CD14-positive monocyte (primary cell): ENCODE measurements at regions not wholly inside any gene's neighbourhood (a gene's known extent, or its start where the extent isn't known, plus 50 kb on each side); places are given as distances from the start of the nearest gene placed in this dataset.

ENCODE experiments used
- DNase-seq, 3 donors: peaks; one replicate each; pipeline ENCODE4 v3.0.0-alpha.2; 2011 to 2022
- H2AFZ ChIP-seq: 2 replicates; pipeline ENCODE4 v1.6.0; 2012; ENCODE audit warnings: mild to moderate bottlenecking, low read depth, low read length, inconsistent platforms; ENCODE audit not compliant: insufficient read depth, poor library complexity, severe bottlenecking
- H3K27ac ChIP-seq, 2 donors: 1 replicate in 1 of 2; 2 replicates in 1 of 2; pipeline ENCODE4 v1.5.1; 2012 to 2013; ENCODE audit warnings: low read length in 2 of 2, control low read depth in 1 of 2, inconsistent platforms in 1 of 2, low read depth in 1 of 2, mild to moderate bottlenecking in 1 of 2
- H3K27me3 ChIP-seq, 2 donors: one replicate each; pipeline versions ENCODE4 v1.6.0 to v1.6.1; 2011 to 2013; ENCODE audit warnings: low read length in 2 of 2; ENCODE audit not compliant: control insufficient read depth in 2 of 2, insufficient read depth in 2 of 2
- H3K36me3 ChIP-seq, 2 donors: replicated peaks in 1 of 2; 1 replicate in 1 of 2; 2 replicates in 1 of 2; pipeline versions ENCODE4 v1.5.1 to v1.6.1; 2012 to 2013; ENCODE audit warnings: low read length in 2 of 2, control low read depth in 1 of 2, inconsistent platforms in 1 of 2, mild to moderate bottlenecking in 1 of 2; ENCODE audit not compliant: insufficient read depth in 2 of 2, control insufficient read depth in 1 of 2
- H3K4me1 ChIP-seq, 2 donors: 1 replicate in 1 of 2; 2 replicates in 1 of 2; pipeline versions ENCODE4 v1.5.1 to v1.6.1; 2012 to 2013; ENCODE audit warnings: low read length in 2 of 2, control low read depth in 1 of 2, inconsistent platforms in 1 of 2, mild to moderate bottlenecking in 1 of 2, moderate library complexity in 1 of 2; ENCODE audit not compliant: insufficient read depth in 2 of 2, control insufficient read depth in 1 of 2
- H3K4me2 ChIP-seq: replicated peaks from 2 replicates; pipeline ENCODE3; 2012; ENCODE audit warnings: low read length, moderate library complexity, mild to moderate bottlenecking; ENCODE audit not compliant: poor library complexity, severe bottlenecking; ENCODE audit errors: extremely low read depth
- H3K4me3 ChIP-seq, 3 experiments: fragments of 200-600 bp in 1 of 3; sonication (generic) in 1 of 3; replicated peaks in 1 of 3; 1 replicate in 2 of 3; 2 replicates in 1 of 3; pipeline ENCODE4 v1.5.1; 2011 to 2013; ENCODE audit warnings: low read length in 3 of 3, mild to moderate bottlenecking in 3 of 3, control low read depth in 2 of 3, low read depth in 2 of 3, inconsistent platforms in 1 of 3, moderate library complexity in 1 of 3
- H3K79me2 ChIP-seq: 2 replicates; pipeline ENCODE4 v1.6.0; 2012; ENCODE audit warnings: mild to moderate bottlenecking, control low read depth, inconsistent platforms, low read length, moderate library complexity; ENCODE audit not compliant: insufficient read depth
- H3K9ac ChIP-seq: 2 replicates; pipeline ENCODE4 v1.6.0; 2017; ENCODE audit warnings: low read length, mild to moderate bottlenecking; ENCODE audit not compliant: insufficient read depth, poor library complexity, severe bottlenecking
- H3K9me3 ChIP-seq, 2 donors: replicated peaks in 1 of 2; 1 replicate in 1 of 2; 2 replicates in 1 of 2; pipeline versions ENCODE4 v1.5.1 to v1.6.1; 2012 to 2013; ENCODE audit warnings: low read length in 2 of 2, control low read depth in 1 of 2; ENCODE audit not compliant: control insufficient read depth in 1 of 2, insufficient read depth in 1 of 2
- H4K20me1 ChIP-seq: 2 replicates; pipeline ENCODE4 v1.6.0; 2012; ENCODE audit warnings: mild to moderate bottlenecking, low read length, control low read depth, moderate library complexity; ENCODE audit not compliant: insufficient read depth
- H3K27ac Mint-ChIP-seq, 7 donors: one replicate each; pipeline ENCODE4 v1.8.0; 2020; ENCODE audit warnings: mild to moderate bottlenecking in 7 of 7, mixed read lengths in 7 of 7, moderate library complexity in 6 of 7, inconsistent platforms in 2 of 7
- H3K27me3 Mint-ChIP-seq, 3 donors: one replicate each; pipeline ENCODE4 v1.8.0; 2021 to 2022; ENCODE audit warnings: low read depth in 3 of 3, mild to moderate bottlenecking in 3 of 3, mixed read lengths in 3 of 3, moderate library complexity in 3 of 3, inconsistent platforms in 1 of 3
- H3K36me3 Mint-ChIP-seq, 2 donors: one replicate each; pipeline ENCODE4 v1.8.0; 2020; ENCODE audit warnings: mixed read lengths in 2 of 2, inconsistent platforms in 1 of 2, mild to moderate bottlenecking in 1 of 2
- H3K4me1 Mint-ChIP-seq: one replicate; pipeline ENCODE4 v1.8.0; 2020; ENCODE audit warnings: mild to moderate bottlenecking, mixed read lengths
- H3K4me3 Mint-ChIP-seq, 2 donors: one replicate each; pipeline ENCODE4 v1.8.0; 2020; ENCODE audit warnings: mild to moderate bottlenecking in 2 of 2, mixed read lengths in 2 of 2, moderate library complexity in 1 of 2
- H3K9me3 Mint-ChIP-seq, 7 donors: one replicate each; pipeline ENCODE4 v1.8.0; 2020 to 2022; ENCODE audit warnings: mixed read lengths in 7 of 7, mild to moderate bottlenecking in 6 of 7, moderate library complexity in 6 of 7, inconsistent platforms in 2 of 7
- WGBS: methylation state at CpG from one replicate; pipeline ENCODE4 v1.1.5; 2013; ENCODE audit warnings: missing lambda C conversion rate; ENCODE audit not compliant: insufficient coverage; 5-methylcytosine and 5-hydroxymethylcytosine counted together
- intact Hi-C, 2 donors: fragments of 100-400 bp; cut with micrococcal nuclease; formaldehyde crosslinking; loops; one replicate each; pipeline versions ENCODE4 v1.15.0 to v1.15.1; 2023
- TF ChIP-seq, protein P1 (sequence below): fragments of 200-600 bp; IDR thresholded peaks from one replicate; pipeline ENCODE4 v1.8.0; 2022; ENCODE audit warnings: antibody characterized with exemption, mild to moderate bottlenecking

DNA sequence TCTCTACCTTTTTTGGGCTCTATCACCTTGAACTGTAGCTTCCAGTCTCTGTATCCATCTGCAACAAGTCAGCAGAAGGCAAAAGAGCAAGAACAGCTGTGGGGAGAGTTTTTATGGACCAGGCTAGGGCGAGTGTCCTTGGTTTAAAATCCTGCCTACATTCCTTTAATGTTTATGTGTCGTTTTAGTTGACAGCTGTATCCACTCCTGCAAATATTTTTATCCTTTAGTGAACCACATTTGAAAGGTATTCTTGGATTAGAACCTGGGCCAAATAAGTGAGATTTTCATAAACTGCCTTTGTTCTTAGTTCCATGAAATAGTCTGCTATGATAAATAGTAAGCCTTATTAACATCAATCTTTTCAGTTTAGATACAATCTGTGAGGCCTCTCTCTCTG lies 712.2 kb downstream of the ETS1 start:
- H4K20me1 ChIP-seq = no peaks in the 10 kb centered on the region
- intact Hi-C loops = no loop called here
- no peaks in the 10 kb centered on the region for H3K27me3 Mint-ChIP-seq
- no peaks in the 10 kb centered on the region for H3K4me1 Mint-ChIP-seq
- no peaks in the 10 kb centered on the region for H3K9me3 ChIP-seq
- H3K36me3 ChIP-seq = no peaks in the 10 kb centered on the region
- H3K4me1 ChIP-seq = no peaks in the 10 kb centered on the region
- no peaks in the 10 kb centered on the region for H3K79me2 ChIP-seq
- no peaks in the 10 kb centered on the region for H3K36me3 Mint-ChIP-seq
- H3K4me3 ChIP-seq = no peak overlapping the region
- no peak overlapping the region for H3K4me2 ChIP-seq
- no peak overlapping the region for H3K27ac Mint-ChIP-seq
- TF ChIP-seq, protein P1, sequence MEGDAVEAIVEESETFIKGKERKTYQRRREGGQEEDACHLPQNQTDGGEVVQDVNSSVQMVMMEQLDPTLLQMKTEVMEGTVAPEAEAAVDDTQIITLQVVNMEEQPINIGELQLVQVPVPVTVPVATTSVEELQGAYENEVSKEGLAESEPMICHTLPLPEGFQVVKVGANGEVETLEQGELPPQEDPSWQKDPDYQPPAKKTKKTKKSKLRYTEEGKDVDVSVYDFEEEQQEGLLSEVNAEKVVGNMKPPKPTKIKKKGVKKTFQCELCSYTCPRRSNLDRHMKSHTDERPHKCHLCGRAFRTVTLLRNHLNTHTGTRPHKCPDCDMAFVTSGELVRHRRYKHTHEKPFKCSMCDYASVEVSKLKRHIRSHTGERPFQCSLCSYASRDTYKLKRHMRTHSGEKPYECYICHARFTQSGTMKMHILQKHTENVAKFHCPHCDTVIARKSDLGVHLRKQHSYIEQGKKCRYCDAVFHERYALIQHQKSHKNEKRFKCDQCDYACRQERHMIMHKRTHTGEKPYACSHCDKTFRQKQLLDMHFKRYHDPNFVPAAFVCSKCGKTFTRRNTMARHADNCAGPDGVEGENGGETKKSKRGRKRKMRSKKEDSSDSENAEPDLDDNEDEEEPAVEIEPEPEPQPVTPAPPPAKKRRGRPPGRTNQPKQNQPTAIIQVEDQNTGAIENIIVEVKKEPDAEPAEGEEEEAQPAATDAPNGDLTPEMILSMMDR = no peak
- no CpG with 5 or more reads among the region's 2 CpGs for WGBS
- no peaks in the 10 kb centered on the region for H3K27me3 ChIP-seq
- no peak overlapping the region for H3K9ac ChIP-seq
- peaks cover 0 to 2% (median 1%) of the 10 kb centered on the region in 7 donors for H3K9me3 Mint-ChIP-seq
- H3K27ac ChIP-seq = no peak overlapping the region
- no peak for DNase-seq
- H2AFZ ChIP-seq = no peak overlapping the region
- no peak overlapping the region for H3K4me3 Mint-ChIP-seq

DNA sequence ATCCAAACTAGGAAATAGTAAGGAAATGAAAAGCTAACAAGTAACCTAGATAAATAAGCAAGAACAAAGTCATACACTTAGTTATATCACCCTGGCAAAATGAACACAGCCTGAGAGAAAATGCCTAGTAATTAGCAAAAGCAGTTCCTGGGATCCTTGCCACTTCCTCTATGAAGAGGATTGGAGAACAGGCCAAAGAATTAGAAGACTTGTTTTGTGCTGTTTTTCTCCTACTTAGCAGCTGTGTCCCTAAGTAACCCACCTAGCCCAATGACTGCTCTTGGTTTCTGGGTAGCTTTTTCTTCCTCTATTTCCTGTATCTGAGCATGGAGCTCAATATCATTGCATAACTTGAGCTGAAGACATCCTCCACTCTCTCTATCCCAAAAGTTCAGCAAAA lies 713.9 kb downstream of the ETS1 start:
- H3K4me2 ChIP-seq = no peak overlapping the region
- no peak for DNase-seq

More for the DNA sequence above, 713.9 kb downstream of the ETS1 start:
- Histone ChIP-seq H3K9me3 (no peaks in the 10 kb centered on the region), H3K36me3 (no peaks in the 10 kb centered on the region), H4K20me1 (no peaks in the 10 kb centered on the region), H3K4me3 (no peak overlapping the region), H3K9ac (no peak overlapping the region), H2AFZ (no peak overlapping the region), H3K27me3 (no peaks in the 10 kb centered on the region), H3K79me2 (no peaks in the 10 kb centered on the region), H3K4me1 (no peaks in the 10 kb centered on the region), H3K27ac (no peak overlapping the region)
- H3K4me3 Mint-ChIP-seq = no peak overlapping the region
- intact Hi-C loops = no loop called here
- TF ChIP-seq, protein P1 = no peak
- H3K27ac Mint-ChIP-seq = no peak overlapping the region
- peaks cover 0 to 4% (median 1%) of the 10 kb centered on the region in 7 donors for H3K9me3 Mint-ChIP-seq
- no peaks in the 10 kb centered on the region for H3K27me3 Mint-ChIP-seq
- no peaks in the 10 kb centered on the region for H3K4me1 Mint-ChIP-seq
- no peaks in the 10 kb centered on the region for H3K36me3 Mint-ChIP-seq
